Liver (tissue), 8 donors: ENCODE measurements at regions not wholly inside any gene's neighbourhood (a gene's known extent, or its start where the extent isn't known, plus 50 kb on each side); places are given as distances from the start of the nearest gene placed in this dataset.

ENCODE experiments used
- DNase-seq: peaks from one replicate; pipeline ENCODE4 v3.0.0-alpha.2; 2017; ENCODE audit warnings: low spot score
- H3K27ac ChIP-seq, 2 donors: one replicate each; pipeline ENCODE4 v1.7.0; 2013; ENCODE audit warnings: inconsistent platforms in 2 of 2, low read length in 2 of 2, control low read depth in 1 of 2, low read depth in 1 of 2, mild to moderate bottlenecking in 1 of 2
- H3K27me3 ChIP-seq, 4 donors: one replicate each; pipeline versions ENCODE4 v1.6.1 to v1.7.0; 2013; ENCODE audit warnings: low read length in 3 of 4, inconsistent platforms in 1 of 4, mild to moderate bottlenecking in 1 of 4, moderate library complexity in 1 of 4; ENCODE audit not compliant: control insufficient read depth in 4 of 4, insufficient read depth in 4 of 4
- H3K36me3 ChIP-seq, 4 donors: one replicate each; pipeline versions ENCODE4 v1.6.1 to v1.7.0; 2013; ENCODE audit warnings: low read length in 3 of 4, mild to moderate bottlenecking in 3 of 4, low read depth in 1 of 4, moderate library complexity in 1 of 4; ENCODE audit not compliant: control insufficient read depth in 4 of 4, insufficient read depth in 3 of 4
- H3K4me1 ChIP-seq, 4 donors: one replicate each; pipeline versions ENCODE4 v1.6.1 to v1.7.0; 2013; ENCODE audit warnings: low read length in 3 of 4, mild to moderate bottlenecking in 3 of 4, moderate library complexity in 1 of 4; ENCODE audit not compliant: control insufficient read depth in 4 of 4, insufficient read depth in 4 of 4
- H3K4me3 ChIP-seq, 3 donors: one replicate each; pipeline versions ENCODE4 v1.6.1 to v1.7.0; 2013; ENCODE audit warnings: low read length in 3 of 3, control low read depth in 1 of 3, low read depth in 1 of 3, mild to moderate bottlenecking in 1 of 3
- H3K9ac ChIP-seq, 2 donors: one replicate each; pipeline ENCODE4 v1.7.0; 2013; ENCODE audit warnings: low read length in 2 of 2, mild to moderate bottlenecking in 2 of 2, moderate library complexity in 2 of 2, control low read depth in 1 of 2, low read depth in 1 of 2
- H3K9me3 ChIP-seq, 4 donors: one replicate each; pipeline versions ENCODE4 v1.6.1 to v1.7.0; 2013; ENCODE audit warnings: low read length in 3 of 4; ENCODE audit not compliant: control insufficient read depth in 4 of 4
- ATF3 ChIP-seq: IDR thresholded peaks from 2 replicates; pipeline ENCODE4 v1.6.1; 2016; ENCODE audit warnings: antibody characterized with exemption
- EGR1 ChIP-seq, 2 donors: IDR thresholded peaks; 2 replicates each; pipeline ENCODE4 v1.6.1; 2016 to 2018; ENCODE audit warnings: antibody characterized with exemption in 2 of 2, low read depth in 2 of 2
- FOXA1 ChIP-seq: IDR thresholded peaks from 2 replicates; pipeline ENCODE4 v1.6.1; 2016; ENCODE audit warnings: antibody characterized with exemption
- FOXA2 ChIP-seq: IDR thresholded peaks from 2 replicates; pipeline ENCODE4 v1.6.1; 2016; ENCODE audit warnings: antibody characterized with exemption
- GABPA ChIP-seq, 2 donors: IDR thresholded peaks in 1 of 2; conservative IDR thresholded peaks in 1 of 2; 2 replicates each; pipeline ENCODE4 v1.6.1; 2016; ENCODE audit warnings: antibody characterized with exemption in 2 of 2, mild to moderate bottlenecking in 1 of 2, moderate library complexity in 1 of 2
- HNF4A ChIP-seq, 2 donors: conservative IDR thresholded peaks; 2 replicates each; pipeline ENCODE4 v1.6.1; 2016; ENCODE audit warnings: antibody characterized with exemption in 2 of 2, mild to moderate bottlenecking in 2 of 2
- HNF4G ChIP-seq: IDR thresholded peaks from 2 replicates; pipeline ENCODE4 v1.6.1; 2016; ENCODE audit warnings: antibody characterized with exemption
- JUND ChIP-seq, 2 donors: IDR thresholded peaks; 2 replicates each; pipeline ENCODE4 v1.6.1; 2016; ENCODE audit warnings: antibody characterized with exemption in 2 of 2
- MAX ChIP-seq: IDR thresholded peaks from 2 replicates; pipeline ENCODE4 v1.6.1; 2016; ENCODE audit warnings: antibody characterized with exemption
- NR2F2 ChIP-seq: IDR thresholded peaks from 2 replicates; pipeline ENCODE4 v1.6.1; 2016; ENCODE audit warnings: antibody characterized with exemption
- RAD21 ChIP-seq, 2 donors: IDR thresholded peaks; 2 replicates each; pipeline ENCODE4 v1.6.1; 2016; ENCODE audit warnings: antibody characterized with exemption in 2 of 2, mild to moderate bottlenecking in 2 of 2
- RXRA ChIP-seq, 2 donors: IDR thresholded peaks; 2 replicates each; pipeline ENCODE4 v1.6.1; 2017 to 2018; ENCODE audit warnings: antibody characterized with exemption in 2 of 2, mild to moderate bottlenecking in 1 of 2
- SP1 ChIP-seq: IDR thresholded peaks from 2 replicates; pipeline ENCODE4 v1.6.1; 2018; ENCODE audit warnings: antibody characterized with exemption, mild to moderate bottlenecking
- TAF1 ChIP-seq: conservative IDR thresholded peaks from 2 replicates; pipeline ENCODE4 v1.6.1; 2016; ENCODE audit warnings: antibody characterized with exemption, mild to moderate bottlenecking
- YY1 ChIP-seq: IDR thresholded peaks from 2 replicates; pipeline ENCODE4 v1.6.1; 2016; ENCODE audit warnings: antibody characterized with exemption, mild to moderate bottlenecking
- ZBTB33 ChIP-seq: IDR thresholded peaks from 2 replicates; pipeline ENCODE4 v1.6.1; 2016; ENCODE audit warnings: antibody characterized with exemption
- WGBS: extraction: QIAGEN DNeasy Blood & Tissue Kit; methylation state at CpG from one replicate; pipeline ENCODE4 v1.1.7; 2013; 5-methylcytosine and 5-hydroxymethylcytosine counted together
- TF ChIP-seq, protein P1 (sequence below): fragments of 150-350 bp; IDR thresholded peaks from 2 replicates; pipeline ENCODE4 v1.5.1; 2017; ENCODE audit warnings: improper control_type of control experiment, low read depth, low read length; ENCODE audit not compliant: missing input control
- TF ChIP-seq, protein P2 (sequence below): IDR thresholded peaks from 2 replicates; pipeline ENCODE4 v1.6.1; 2016; ENCODE audit warnings: antibody characterized with exemption, mild to moderate bottlenecking
- donor health status: healthy.
- donor health status: healthy.
- donor health status: healthy.
- donor health status: healthy.
- donor health status: healthy.

DNA sequence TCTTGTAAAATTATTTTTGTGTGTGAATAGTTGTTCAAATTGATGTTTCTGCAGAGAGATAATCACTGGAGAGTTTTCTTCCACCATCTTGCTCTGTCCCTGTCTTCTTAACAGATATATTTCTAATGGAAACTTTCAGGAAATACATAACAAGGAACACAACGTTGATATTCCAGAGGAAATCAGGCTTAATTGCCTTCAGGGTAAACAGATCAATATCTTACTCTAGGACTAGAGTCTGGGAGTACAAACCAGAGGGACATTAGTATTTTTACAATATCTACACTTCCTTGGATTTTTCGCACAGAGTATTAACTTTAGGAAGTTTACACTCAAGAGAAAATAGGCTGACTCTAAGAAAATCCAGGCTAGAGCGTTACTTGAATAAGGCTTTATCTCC is 159.1 kb downstream of the PFKFB3 start:
- peaks cover 0 to 11% (median 0%) of the 10 kb centered on the region in 4 donors for H3K4me1 ChIP-seq
- no peak overlapping the region for H3K4me3 ChIP-seq
- H3K9me3 ChIP-seq = no peaks in the 10 kb centered on the region
- H3K36me3 ChIP-seq = no peaks in the 10 kb centered on the region
- DNase-seq = no peak
- no peaks in the 10 kb centered on the region for H3K27me3 ChIP-seq
- WGBS = 55% methylated on average over 3 of the region's 3 CpGs
- H3K27ac ChIP-seq = no peak overlapping the region
- peak; percentile 45 to 66 for TF ChIP-seq HNF4A (conservative IDR thresholded peaks at IDR 0.05)
- TF ChIP-seq MAX = no peak
- no peak for TF ChIP-seq FOXA1
- no peak for TF ChIP-seq SP1
- H3K9ac ChIP-seq = no peak overlapping the region

GRCh38 chr10:6362879-6363278 is 160.1 kb downstream of the PFKFB3 start:
- no peaks in the 10 kb centered on the region for H3K36me3 ChIP-seq
- H3K9ac ChIP-seq = no peak overlapping the region
- TF ChIP-seq RAD21 (IDR thresholded peaks at IDR 0.05) (no peak), YY1 (no peak), NR2F2 (no peak), RXRA (IDR thresholded peaks at IDR 0.05) (no peak), SP1 (no peak), HNF4A (conservative IDR thresholded peaks at IDR 0.05) (no peak), FOXA1 (no peak), TAF1 (no peak), ATF3 (no peak), JUND (IDR thresholded peaks at IDR 0.05) (no peak), MAX (no peak), ZBTB33 (no peak), FOXA2 (no peak), GABPA (IDR thresholded peaks at IDR 0.05 in 1 of 2, conservative IDR thresholded peaks at IDR 0.05 in 1 of 2) (no peak), EGR1 (IDR thresholded peaks at IDR 0.05; ENCODE audit: low read depth in 2 of 2) (no peak), HNF4G (no peak)
- TF ChIP-seq, protein P1, sequence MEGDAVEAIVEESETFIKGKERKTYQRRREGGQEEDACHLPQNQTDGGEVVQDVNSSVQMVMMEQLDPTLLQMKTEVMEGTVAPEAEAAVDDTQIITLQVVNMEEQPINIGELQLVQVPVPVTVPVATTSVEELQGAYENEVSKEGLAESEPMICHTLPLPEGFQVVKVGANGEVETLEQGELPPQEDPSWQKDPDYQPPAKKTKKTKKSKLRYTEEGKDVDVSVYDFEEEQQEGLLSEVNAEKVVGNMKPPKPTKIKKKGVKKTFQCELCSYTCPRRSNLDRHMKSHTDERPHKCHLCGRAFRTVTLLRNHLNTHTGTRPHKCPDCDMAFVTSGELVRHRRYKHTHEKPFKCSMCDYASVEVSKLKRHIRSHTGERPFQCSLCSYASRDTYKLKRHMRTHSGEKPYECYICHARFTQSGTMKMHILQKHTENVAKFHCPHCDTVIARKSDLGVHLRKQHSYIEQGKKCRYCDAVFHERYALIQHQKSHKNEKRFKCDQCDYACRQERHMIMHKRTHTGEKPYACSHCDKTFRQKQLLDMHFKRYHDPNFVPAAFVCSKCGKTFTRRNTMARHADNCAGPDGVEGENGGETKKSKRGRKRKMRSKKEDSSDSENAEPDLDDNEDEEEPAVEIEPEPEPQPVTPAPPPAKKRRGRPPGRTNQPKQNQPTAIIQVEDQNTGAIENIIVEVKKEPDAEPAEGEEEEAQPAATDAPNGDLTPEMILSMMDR = no peak
- TF ChIP-seq, protein P2, sequence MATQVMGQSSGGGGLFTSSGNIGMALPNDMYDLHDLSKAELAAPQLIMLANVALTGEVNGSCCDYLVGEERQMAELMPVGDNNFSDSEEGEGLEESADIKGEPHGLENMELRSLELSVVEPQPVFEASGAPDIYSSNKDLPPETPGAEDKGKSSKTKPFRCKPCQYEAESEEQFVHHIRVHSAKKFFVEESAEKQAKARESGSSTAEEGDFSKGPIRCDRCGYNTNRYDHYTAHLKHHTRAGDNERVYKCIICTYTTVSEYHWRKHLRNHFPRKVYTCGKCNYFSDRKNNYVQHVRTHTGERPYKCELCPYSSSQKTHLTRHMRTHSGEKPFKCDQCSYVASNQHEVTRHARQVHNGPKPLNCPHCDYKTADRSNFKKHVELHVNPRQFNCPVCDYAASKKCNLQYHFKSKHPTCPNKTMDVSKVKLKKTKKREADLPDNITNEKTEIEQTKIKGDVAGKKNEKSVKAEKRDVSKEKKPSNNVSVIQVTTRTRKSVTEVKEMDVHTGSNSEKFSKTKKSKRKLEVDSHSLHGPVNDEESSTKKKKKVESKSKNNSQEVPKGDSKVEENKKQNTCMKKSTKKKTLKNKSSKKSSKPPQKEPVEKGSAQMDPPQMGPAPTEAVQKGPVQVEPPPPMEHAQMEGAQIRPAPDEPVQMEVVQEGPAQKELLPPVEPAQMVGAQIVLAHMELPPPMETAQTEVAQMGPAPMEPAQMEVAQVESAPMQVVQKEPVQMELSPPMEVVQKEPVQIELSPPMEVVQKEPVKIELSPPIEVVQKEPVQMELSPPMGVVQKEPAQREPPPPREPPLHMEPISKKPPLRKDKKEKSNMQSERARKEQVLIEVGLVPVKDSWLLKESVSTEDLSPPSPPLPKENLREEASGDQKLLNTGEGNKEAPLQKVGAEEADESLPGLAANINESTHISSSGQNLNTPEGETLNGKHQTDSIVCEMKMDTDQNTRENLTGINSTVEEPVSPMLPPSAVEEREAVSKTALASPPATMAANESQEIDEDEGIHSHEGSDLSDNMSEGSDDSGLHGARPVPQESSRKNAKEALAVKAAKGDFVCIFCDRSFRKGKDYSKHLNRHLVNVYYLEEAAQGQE = no peak
- H3K4me3 ChIP-seq = no peak overlapping the region
- no peaks in the 10 kb centered on the region for H3K9me3 ChIP-seq
- no peak for DNase-seq
- H3K4me1 ChIP-seq = peaks cover 0 to 11% (median 0%) of the 10 kb centered on the region in 4 donors
- no peaks in the 10 kb centered on the region for H3K27me3 ChIP-seq
- no peak overlapping the region for H3K27ac ChIP-seq
